Left lobe of liver (tissue), 2 donors: ENCODE measurements at regions not wholly inside any gene's neighbourhood (a gene's known extent, or its start where the extent isn't known, plus 50 kb on each side); places are given as distances from the start of the nearest gene placed in this dataset.
"Not testable (repeated sequence)": the region's sequence is repeated elsewhere in the genome, so short reads cannot be mapped to it uniquely, and the experiment has no call there.

ENCODE experiments used
- ATAC-seq: fragments of 200-7000 bp; cut with Tn5 transposase; one replicate; pipeline ENCODE4 v1.9.1; 2020; ENCODE audit warnings: mild to moderate bottlenecking, moderate library complexity
- DNase-seq: peaks from one replicate; pipeline ENCODE4 v3.0.0-alpha.2; 2020; ENCODE audit warnings: low spot score
- donor health status: DM: no; HTN: no; CAD: no; lungs with moderate emphysema.
- donor health status: DM: no; HTN: yes; CAD: no.

DNA sequence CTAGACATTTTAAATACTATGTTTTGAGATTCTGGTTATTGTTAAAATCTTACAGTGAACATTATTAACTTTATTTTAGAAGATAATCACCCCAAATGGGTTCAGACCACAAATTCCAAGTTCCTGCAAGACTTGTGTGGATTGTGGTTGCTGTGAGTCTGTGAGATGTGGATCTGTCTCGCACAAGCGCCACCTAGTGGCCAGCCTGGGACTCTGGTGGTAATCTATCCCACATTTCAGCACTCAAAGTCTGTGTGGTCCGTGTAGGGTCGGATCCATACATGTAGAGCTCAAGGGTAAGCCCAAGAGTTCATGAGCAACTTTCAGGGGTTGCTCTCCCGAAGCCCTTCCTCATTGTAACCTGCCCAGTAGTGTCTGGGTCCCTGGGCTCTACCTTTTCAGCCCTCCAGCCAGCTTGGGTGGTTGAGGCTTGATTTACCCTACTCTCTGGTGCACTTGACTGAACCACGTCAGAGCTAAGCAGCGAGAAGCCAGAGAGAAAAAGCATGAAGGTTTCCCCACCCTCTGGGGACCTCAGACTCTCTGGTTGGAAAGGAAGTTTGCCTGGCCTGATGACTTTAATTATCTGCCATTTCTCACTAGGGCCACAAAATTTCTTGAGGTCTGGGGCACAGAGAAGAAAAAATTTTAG is 129.2 kb downstream of the ARHGAP11B start:
- DNase-seq, result peak; percentile 78
- ATAC-seq, result peak; percentile 100

GRCh38 chr15:30760633-30761032 is 134.7 kb downstream of the ARHGAP11B start:
- not testable (repeated sequence) for ATAC-seq, DNase-seq

GRCh38 chr15:30761365-30761764 is 135.4 kb downstream of the ARHGAP11B start:
- not testable (repeated sequence) for DNase-seq, ATAC-seq

DNA sequence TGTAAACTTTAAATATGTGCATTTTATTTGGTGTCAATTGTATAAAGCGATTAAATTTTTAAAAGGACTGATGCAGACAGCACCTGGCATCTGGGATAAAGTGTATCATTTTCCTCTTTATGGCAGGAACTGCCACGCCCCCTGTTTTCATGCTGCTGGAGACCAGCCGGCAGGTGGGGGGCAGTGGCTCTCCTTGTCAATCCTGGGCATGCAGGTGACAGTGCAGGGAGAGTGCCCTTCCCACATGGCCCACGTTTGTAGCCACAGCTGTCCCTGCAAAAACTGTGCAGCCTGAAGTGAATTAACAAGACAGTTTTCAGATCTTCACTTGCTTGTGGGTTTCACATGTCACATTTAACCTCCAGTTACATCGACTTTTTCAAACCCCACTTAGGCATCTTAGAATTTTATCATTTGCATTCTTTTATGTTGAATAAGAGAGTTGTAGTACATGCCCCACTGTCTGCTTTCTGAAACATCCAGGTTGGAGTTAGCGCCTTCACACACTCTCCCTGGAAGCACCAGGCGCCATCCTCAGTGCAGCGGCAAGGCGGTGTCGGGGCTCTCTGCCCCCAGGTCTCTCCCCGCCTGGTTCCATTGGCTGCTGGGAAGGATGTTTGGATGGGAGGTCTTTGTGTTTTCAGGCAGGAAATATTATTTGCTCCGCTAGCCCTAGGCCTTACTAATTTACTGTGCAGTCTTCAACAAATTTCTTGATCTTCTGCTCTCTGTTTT is 134.2 kb upstream of the FAN1 start:
- not testable (repeated sequence) for ATAC-seq, DNase-seq

DNA sequence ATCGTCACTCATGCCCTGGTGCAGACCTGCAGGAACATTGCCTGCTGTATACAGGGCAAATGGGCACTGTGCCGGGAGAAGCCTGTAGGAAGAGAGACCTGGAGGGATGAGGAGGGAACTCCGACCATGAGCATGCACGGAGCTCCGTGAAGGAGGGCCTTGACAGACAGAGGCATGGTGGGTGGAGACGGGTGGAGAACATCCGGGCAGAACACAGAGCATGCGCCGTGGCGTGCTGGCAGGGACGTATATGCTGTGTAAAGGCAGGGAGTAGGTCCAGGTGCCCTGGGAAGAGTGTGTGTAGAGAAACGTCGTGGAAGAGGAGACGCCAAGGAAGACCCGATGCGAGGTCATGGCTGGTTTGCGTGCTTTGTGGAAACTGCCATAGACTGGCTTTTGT is 133.0 kb upstream of the FAN1 start:
- ATAC-seq (no peak), DNase-seq (no peak)

- ATAC-seq (no peak), DNase-seq (no peak)
Observed at GRCh38 chr15:30783019-30783418, 120.7 kb upstream of the FAN1 start.

DNA sequence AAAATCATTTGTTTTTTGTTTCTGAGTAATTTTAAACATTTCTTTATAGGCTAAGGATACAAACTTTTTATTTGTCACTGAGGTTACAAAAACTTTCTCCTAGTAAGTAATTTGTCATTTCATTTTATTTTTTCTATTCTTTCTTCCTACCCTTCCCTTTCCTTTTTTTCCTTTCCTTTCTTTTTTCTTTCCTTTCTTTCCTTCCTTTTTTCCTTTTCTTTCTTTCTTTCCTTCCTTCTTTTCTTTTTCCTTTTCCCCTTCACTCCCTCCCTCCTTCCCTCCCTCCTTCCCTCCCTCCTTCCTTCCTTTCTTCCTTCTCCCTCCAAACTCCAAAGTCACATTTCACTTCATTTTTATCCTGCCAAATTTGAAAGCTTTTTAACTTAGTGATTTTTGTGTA is 115.1 kb upstream of the FAN1 start:
- DNase-seq (no peak), ATAC-seq (no peak)

DNA sequence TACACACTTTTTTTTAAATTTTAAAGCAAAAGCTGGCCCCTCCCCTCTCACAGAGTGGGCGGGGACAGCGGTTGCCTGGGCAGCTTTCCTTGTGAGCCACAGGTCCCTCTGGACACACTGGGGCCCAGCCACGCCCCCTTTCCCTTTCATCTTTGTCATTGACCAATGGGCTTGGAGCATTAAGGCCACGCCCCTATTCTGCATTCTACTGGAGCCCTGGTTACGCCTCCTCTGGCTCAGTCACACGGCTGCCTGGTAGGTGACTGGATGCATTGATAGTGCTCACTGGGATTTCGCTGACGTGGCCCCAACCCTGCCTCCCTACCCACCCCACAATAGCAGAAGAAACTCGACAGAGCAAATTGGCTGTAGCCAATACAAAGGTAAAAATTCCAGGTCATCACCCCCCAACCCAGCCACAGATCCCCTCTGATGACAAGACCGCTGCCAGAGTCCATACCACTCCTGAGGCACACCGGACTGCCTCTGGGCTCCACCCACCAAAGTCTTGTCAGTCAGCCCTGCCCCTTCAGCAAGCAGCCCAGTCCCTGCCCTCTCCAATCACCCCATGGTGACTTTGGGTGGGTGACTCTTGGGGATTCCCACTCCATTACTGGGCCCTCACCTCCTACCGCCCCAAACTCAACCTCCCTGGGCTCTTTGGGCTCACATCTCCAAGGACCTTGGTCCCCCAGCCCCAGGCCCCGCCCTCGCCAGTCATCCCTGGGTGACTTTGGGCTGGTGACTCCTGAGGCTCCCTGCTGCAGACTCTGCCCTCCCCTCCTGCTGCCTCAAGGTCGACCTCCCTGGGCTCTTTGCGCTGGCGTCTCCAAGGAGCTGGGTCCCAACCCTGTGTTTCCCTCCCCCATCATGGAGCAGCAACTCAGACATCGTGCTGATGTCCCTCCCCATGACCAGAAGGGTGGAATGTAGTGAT is 112.2 kb upstream of the FAN1 start:
- ATAC-seq (no peak), DNase-seq (no peak)

- not testable (repeated sequence) for ATAC-seq
- DNase-seq, result peak; percentile 58
Observed at GRCh38 chr15:30792843-30793242, 110.9 kb upstream of the FAN1 start.

DNA sequence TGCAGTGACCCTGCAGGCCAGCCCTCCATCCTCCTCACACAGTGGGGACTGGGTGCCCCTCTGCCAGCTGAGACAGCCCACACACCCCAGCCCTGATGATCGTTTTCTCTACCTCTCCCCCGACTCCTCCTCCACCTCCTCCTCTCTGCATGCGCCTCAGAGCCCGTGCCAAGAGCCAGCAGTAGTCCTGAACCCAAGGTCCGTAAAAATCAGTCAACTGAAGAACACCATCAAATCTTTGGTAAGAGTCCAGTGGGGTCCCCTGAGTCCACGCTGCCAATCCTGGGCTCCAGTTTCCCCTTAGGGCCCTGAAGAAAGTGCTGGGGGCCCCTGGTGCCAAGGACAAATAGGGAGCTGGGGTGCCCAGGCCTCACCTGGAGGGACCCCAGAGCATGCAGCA is 109.3 kb upstream of the FAN1 start:
- DNase-seq (no peak), ATAC-seq (no peak)

DNA sequence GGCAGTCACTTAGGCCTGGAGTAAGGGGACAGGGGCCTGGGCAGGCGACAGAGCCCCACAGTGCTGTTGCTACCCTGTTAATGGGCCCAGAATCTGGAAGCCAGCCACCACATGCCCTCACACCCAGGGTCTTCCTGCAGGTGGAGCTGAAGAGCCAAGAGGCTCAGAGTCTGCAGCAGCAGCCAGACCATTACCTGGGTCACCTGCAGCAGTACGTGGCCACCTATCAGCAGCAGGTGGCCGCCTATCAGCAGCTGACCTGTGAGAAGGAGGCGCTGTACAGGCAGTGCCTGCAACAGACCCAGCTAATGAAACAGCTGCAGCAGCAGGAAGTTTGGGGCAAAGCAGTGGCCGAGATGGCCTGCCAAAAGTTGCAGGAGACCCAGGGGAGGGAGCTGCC is 104.2 kb upstream of the FAN1 start:
- DNase-seq, ATAC-seq: not testable (repeated sequence)

DNA sequence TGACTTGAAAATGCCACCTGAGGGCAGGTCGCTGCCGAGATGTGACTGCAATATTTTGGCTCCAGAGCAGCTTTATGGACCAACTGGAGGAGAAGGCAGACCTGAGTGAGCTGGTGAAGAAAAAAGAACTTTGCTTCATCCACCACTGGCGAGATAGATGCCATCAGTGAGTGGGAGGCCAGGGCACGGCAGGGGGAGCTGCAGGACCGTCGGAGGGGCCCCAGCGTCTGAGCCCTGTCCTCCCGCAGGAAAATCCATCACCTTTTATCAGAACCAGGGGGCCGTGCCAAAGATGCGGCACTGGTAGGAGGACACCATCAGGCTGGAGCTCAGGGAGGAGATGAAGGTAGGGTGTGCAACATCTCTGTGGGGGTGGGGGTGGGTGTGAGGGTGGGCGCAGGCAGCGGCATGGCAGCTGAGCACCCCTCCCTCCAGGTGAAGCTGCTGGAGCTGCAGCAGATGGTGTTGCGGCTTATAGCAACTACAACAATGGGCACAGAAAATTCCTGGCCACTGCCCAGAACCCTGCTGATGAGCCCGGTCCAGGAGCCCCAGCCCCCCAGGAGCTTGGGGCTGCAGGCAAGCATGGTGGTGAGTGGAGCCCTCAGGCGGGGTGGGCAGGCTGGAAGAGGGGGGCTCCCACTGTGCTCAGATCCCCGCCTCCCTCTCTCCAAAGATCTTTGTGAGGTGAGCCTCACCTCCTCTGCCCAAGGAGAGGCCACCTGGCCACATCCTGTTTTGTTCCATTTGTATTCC is 102.4 kb upstream of the FAN1 start:
- not testable (repeated sequence) for DNase-seq, ATAC-seq

GRCh38 chr15:30802001-30802400 is 101.7 kb upstream of the FAN1 start:
- not testable (repeated sequence) for DNase-seq, ATAC-seq

DNA sequence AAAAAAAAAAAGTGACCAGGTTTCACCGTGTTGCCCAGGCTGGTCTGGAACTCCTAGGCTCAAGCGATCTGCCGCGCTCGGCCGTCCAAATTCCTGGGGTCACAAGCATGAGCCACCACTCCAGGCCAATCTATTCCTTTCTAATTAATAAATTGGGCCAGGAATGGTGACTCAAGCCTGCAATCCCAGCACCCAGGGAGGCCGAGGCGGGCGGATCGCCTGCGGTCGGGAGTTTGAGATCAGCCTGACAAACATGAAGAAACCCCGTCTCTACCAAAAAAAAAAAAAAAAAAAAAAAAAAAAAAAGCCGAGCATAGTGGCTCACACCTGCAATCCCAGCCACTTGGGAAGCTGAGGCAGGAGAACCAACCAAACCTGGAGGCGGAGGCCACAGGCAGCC is 100.0 kb upstream of the FAN1 start:
- not testable (repeated sequence) for ATAC-seq, DNase-seq

DNA sequence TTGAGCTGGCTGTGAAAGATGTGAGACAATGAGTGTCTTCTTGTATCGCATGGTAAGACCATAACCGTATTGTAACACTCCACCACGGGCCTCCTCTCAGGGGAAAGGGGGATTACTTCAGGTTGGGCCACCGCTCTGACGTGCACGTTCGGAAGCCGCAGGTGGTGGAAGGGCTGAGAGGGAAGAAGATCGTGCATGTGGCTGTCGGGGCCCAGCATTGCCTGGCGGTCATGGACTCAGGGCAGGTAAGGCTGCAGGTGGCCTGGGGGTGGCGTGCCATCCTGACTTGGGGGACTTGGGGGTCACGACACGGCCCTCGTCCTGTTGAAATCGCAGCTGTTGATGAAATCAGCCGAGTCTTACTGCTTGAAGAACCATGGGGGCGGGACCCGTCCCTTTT is 87.3 kb upstream of the FAN1 start:
- ATAC-seq, result no peak
- DNase-seq, result no peak

DNA sequence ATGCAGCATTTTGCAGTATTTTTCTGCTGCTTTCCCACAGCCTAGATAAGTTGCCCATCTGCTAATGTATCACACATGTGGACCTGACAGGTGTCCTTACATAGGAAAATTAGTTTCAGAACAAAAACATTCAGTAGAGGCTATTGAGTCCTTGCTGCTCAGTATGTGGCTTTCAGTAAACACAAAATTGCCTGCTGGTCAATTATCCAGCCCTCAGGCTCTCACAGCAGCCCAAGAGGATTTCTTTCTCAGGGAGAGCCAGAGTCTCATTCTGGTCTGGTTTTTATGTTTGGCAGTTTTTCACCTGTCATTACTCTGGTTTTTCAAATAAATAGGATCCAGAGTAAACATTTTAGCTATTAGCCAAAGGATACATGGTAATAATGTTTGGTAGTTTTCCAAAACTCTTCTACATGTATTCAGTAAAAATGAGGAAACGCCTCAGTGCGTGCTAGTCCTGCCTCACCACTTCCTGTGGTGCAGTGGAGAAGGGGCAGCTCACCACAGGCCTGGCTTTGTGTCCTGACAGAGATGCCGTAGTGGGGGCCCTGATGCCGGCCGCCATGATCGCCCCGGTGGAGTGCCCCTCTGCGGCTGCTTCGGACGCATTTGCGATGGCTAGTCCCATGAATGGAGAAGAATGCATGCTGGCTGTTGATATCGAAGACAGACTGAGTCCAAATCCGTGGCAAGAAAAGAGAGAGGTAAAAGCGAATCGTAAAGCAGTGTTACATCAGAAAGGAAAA is 80.5 kb upstream of the FAN1 start:
- DNase-seq (peak; percentile 51), ATAC-seq (peak; percentile 86)

GRCh38 chr15:30824518-30825195 is 79.1 kb upstream of the FAN1 start:
- no peak for ATAC-seq

GRCh38 chr15:30827625-30828303 is 76.0 kb upstream of the FAN1 start:
- no peak for ATAC-seq
- DNase-seq, result no peak

More at GRCh38 chr15:30824518-30825195, 79.1 kb upstream of the FAN1 start:
- no peak for DNase-seq

GRCh38 chr15:30828304-30828639 is 75.4 kb upstream of the FAN1 start:
- not testable (repeated sequence) for ATAC-seq, DNase-seq
